Fibroblast of villous mesenchyme (primary cell): ENCODE measurements at regions not wholly inside any gene's neighbourhood (a gene's known extent, or its start where the extent isn't known, plus 50 kb on each side); places are given as distances from the start of the nearest gene placed in this dataset.

Source experiments
- DNase-seq: peaks from one replicate; pipeline ENCODE4 v3.0.0-alpha.2; 2010; ENCODE audit warnings: low read depth
- H3K4me3 ChIP-seq: 2 replicates; pipeline ENCODE4 v1.5.1; 2011; ENCODE audit warnings: low read depth, mild to moderate bottlenecking, low read length
- TF ChIP-seq, protein P1 (sequence below): IDR thresholded peaks from 2 replicates; pipeline ENCODE4 v1.5.1; 2012; ENCODE audit warnings: low read depth, mild to moderate bottlenecking, low read length; ENCODE audit not compliant: insufficient read depth

- TF ChIP-seq, protein P1, sequence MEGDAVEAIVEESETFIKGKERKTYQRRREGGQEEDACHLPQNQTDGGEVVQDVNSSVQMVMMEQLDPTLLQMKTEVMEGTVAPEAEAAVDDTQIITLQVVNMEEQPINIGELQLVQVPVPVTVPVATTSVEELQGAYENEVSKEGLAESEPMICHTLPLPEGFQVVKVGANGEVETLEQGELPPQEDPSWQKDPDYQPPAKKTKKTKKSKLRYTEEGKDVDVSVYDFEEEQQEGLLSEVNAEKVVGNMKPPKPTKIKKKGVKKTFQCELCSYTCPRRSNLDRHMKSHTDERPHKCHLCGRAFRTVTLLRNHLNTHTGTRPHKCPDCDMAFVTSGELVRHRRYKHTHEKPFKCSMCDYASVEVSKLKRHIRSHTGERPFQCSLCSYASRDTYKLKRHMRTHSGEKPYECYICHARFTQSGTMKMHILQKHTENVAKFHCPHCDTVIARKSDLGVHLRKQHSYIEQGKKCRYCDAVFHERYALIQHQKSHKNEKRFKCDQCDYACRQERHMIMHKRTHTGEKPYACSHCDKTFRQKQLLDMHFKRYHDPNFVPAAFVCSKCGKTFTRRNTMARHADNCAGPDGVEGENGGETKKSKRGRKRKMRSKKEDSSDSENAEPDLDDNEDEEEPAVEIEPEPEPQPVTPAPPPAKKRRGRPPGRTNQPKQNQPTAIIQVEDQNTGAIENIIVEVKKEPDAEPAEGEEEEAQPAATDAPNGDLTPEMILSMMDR = no peak
- no peak for DNase-seq
- no peak overlapping the region for H3K4me3 ChIP-seq
Observed at GRCh38 chr4:111556141-111556781, 589.0 kb upstream of the FAM241A start.

GRCh38 chr4:111556851-111557250 is 588.4 kb upstream of the FAM241A start:
- no peak overlapping the region for H3K4me3 ChIP-seq
- DNase-seq = no peak
- TF ChIP-seq, protein P1 = no peak

GRCh38 chr4:111562826-111563225 is 582.4 kb upstream of the FAM241A start:
- TF ChIP-seq, protein P1 = no peak
- no peak overlapping the region for H3K4me3 ChIP-seq
- DNase-seq = no peak

DNA sequence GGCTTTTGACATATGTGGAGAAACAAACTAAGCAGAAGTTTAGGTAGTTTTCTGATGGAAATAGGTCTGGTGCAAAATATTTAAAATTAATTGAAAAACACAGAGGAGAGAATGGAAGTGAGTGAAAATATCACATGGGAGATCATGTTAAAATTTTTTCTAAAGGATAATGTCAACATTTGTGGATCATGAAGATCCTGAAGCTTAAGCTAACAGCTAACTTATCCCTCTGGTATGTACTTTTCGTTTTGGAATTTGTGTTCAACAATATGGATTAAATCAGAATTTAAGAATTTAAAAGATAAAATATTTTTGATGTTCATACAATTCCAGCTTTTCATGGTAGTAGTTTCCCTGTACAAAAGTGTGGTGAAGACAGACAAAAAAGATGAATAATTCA is 572.8 kb upstream of the FAM241A start:
- no peak overlapping the region for H3K4me3 ChIP-seq
- TF ChIP-seq, protein P1 = no peak
- DNase-seq = peak; percentile 33

GRCh38 chr4:111573386-111573785 is 571.9 kb upstream of the FAM241A start:
- TF ChIP-seq, protein P1 = no peak
- DNase-seq = peak; percentile 34

GRCh38 chr4:111579767-111580166 is 565.5 kb upstream of the FAM241A start:
- no peak for DNase-seq
- TF ChIP-seq, protein P1 = no peak

More at GRCh38 chr4:111573386-111573785, 571.9 kb upstream of the FAM241A start:
- H3K4me3 ChIP-seq = no peak overlapping the region

DNA sequence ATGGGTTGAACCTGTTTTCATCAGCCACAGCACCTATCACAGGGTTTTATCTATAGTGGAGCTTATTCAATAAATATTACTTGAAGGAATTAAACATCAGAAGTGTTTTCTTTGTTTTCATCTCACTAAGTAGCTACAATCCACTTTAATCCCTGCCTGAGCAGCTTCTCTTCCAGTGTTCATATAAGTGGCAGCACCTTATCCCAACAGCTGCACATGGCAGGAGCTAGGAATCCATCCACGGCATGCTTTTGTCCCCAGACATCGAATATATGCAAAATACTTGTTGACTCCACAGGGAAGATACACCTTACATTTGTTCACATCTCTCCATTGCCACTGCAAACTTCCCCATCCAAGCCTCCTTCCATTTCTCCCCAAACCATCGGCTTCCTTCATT is 549.8 kb upstream of the FAM241A start:
- no peak for DNase-seq

More at GRCh38 chr4:111579767-111580166, 565.5 kb upstream of the FAM241A start:
- no peak overlapping the region for H3K4me3 ChIP-seq

More for the DNA sequence above, 549.8 kb upstream of the FAM241A start:
- TF ChIP-seq, protein P1 = no peak
- no peak overlapping the region for H3K4me3 ChIP-seq
